Trophoblast cell (in vitro differentiated cells and primary cell): ENCODE measurements at regions not wholly inside any gene's neighbourhood (a gene's known extent, or its start where the extent isn't known, plus 50 kb on each side); places are given as distances from the start of the nearest gene placed in this dataset.

ENCODE experiments used
- DNase-seq, 2 donors: peaks; one replicate each; pipeline ENCODE4 v3.0.0-alpha.2; 2016
- H2AFZ ChIP-seq: 2 replicates; pipeline ENCODE4 v1.6.1; 2013; ENCODE audit warnings: low read length, moderate library complexity, mild to moderate bottlenecking; ENCODE audit not compliant: insufficient read depth, poor library complexity
- H2AK5ac ChIP-seq: 2 replicates; pipeline ENCODE4 v1.6.1; 2013; ENCODE audit warnings: mild to moderate bottlenecking, low read length
- H2BK120ac ChIP-seq: 2 replicates; pipeline ENCODE4 v1.6.1; 2013; ENCODE audit warnings: low read length, mild to moderate bottlenecking, moderate library complexity; ENCODE audit not compliant: insufficient read depth, poor library complexity
- H2BK12ac ChIP-seq: 2 replicates; pipeline ENCODE4 v1.6.1; 2013; ENCODE audit warnings: mild to moderate bottlenecking, low read length, moderate library complexity
- H2BK5ac ChIP-seq: 2 replicates; pipeline ENCODE4 v1.6.1; 2013; ENCODE audit warnings: low read length, low read depth, moderate library complexity, mild to moderate bottlenecking; ENCODE audit not compliant: poor library complexity
- H3K14ac ChIP-seq: 2 replicates; pipeline ENCODE4 v1.6.1; 2013; ENCODE audit warnings: mild to moderate bottlenecking, low read length
- H3K18ac ChIP-seq: 2 replicates; pipeline ENCODE4 v1.6.1; 2013; ENCODE audit warnings: mild to moderate bottlenecking, low read length
- H3K23ac ChIP-seq: 2 replicates; pipeline ENCODE4 v1.6.1; 2013; ENCODE audit warnings: low read length
- H3K27ac ChIP-seq: 2 replicates; pipeline ENCODE4 v1.5.1; 2013; ENCODE audit warnings: low read depth, mild to moderate bottlenecking, inconsistent platforms, low read length, moderate library complexity
- H3K27me3 ChIP-seq: 2 replicates; pipeline ENCODE4 v1.6.1; 2013; ENCODE audit warnings: inconsistent platforms, mild to moderate bottlenecking, low read length, moderate library complexity; ENCODE audit not compliant: insufficient read depth
- H3K36me3 ChIP-seq, 2 experiments: 1 replicate in 1 of 2; 2 replicates in 1 of 2; pipeline ENCODE4 v1.6.1; 2013; ENCODE audit warnings: low read length in 2 of 2, mild to moderate bottlenecking in 2 of 2, moderate library complexity in 1 of 2; ENCODE audit not compliant: insufficient read depth in 2 of 2, control insufficient read depth in 1 of 2
- H3K4ac ChIP-seq: 2 replicates; pipeline ENCODE4 v1.6.1; 2013; ENCODE audit warnings: low read depth, mild to moderate bottlenecking, low read length, moderate library complexity
- H3K4me1 ChIP-seq, 2 experiments: 1 replicate in 1 of 2; 2 replicates in 1 of 2; pipeline ENCODE4 v1.6.1; 2013; ENCODE audit warnings: low read length in 2 of 2, mild to moderate bottlenecking in 2 of 2, moderate library complexity in 1 of 2; ENCODE audit not compliant: insufficient read depth in 2 of 2, control insufficient read depth in 1 of 2
- H3K4me2 ChIP-seq: 2 replicates; pipeline ENCODE4 v1.6.1; 2013; ENCODE audit warnings: inconsistent platforms, mild to moderate bottlenecking, low read length, moderate library complexity
- H3K4me3 ChIP-seq: 2 replicates; pipeline ENCODE4 v1.5.1; 2013; ENCODE audit warnings: mild to moderate bottlenecking, low read depth, low read length, inconsistent platforms
- H3K79me1 ChIP-seq: one replicate; pipeline ENCODE4 v1.6.1; 2013; ENCODE audit warnings: low read length
- H3K79me2 ChIP-seq: 2 replicates; pipeline ENCODE4 v1.6.1; 2013; ENCODE audit warnings: low read length, mild to moderate bottlenecking; ENCODE audit not compliant: control insufficient read depth, insufficient read depth, poor library complexity
- H3K9ac ChIP-seq: 2 replicates; pipeline ENCODE4 v1.6.1; 2013; ENCODE audit warnings: mild to moderate bottlenecking, low read length
- H3K9me3 ChIP-seq: 2 replicates; pipeline ENCODE4 v1.6.1; 2013; ENCODE audit warnings: low read depth, mild to moderate bottlenecking, control low read depth, inconsistent platforms, low read length; ENCODE audit not compliant: insufficient read depth
- H4K12ac ChIP-seq: 2 replicates; pipeline ENCODE4 v1.6.1; 2013; ENCODE audit warnings: low read depth, mild to moderate bottlenecking, low read length, moderate library complexity
- H4K8ac ChIP-seq: 2 replicates; pipeline ENCODE4 v1.6.1; 2013; ENCODE audit warnings: low read depth, mild to moderate bottlenecking, low read length, moderate library complexity
- H4K91ac ChIP-seq: one replicate; pipeline ENCODE4 v1.6.1; 2013; ENCODE audit warnings: low read depth, mild to moderate bottlenecking, low read length, moderate library complexity
- WGBS: extraction: QIAGEN DNeasy Blood & Tissue Kit; methylation state at CpG from one replicate; pipeline ENCODE4 v1.1.7; 2013; ENCODE audit warnings: missing lambda C conversion rate; ENCODE audit not compliant: insufficient read length, insufficient coverage; ENCODE audit errors: extremely low coverage; 5-methylcytosine and 5-hydroxymethylcytosine counted together

DNA sequence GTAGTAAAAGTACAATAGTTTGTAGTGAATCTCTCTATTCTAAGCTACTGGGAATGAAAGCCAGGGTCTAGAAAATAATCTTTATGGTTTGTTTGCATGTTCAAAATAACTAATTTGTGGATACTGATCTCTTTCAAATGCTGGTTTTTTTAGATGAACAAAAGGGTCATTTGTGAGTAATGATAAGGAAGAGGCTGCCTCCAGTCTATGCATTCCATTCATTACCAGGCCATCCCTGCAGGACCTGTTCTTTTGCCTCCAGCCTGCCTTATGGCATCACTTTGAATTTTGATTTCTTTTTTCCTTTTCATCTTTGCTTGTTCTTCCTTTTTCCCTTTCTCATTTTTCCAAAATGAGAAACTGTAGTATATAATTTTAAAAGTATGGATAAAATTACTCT is 312.3 kb downstream of the CWC27 start:
- peak overlapping the region; percentile 97 for H2BK5ac ChIP-seq
- no peaks in the 10 kb centered on the region for H3K9me3 ChIP-seq
- no peak overlapping the region for H3K4ac ChIP-seq
- peak overlapping the region; percentile 99 for H4K91ac ChIP-seq
- peaks cover 5 to 12% of the 10 kb centered on the region in 2 experiments for H3K4me1 ChIP-seq
- H3K27ac ChIP-seq = peak overlapping the region; percentile 75
- H3K27me3 ChIP-seq = no peaks in the 10 kb centered on the region
- H2AK5ac ChIP-seq = no peak overlapping the region
- no peaks in the 10 kb centered on the region for H3K36me3 ChIP-seq
- H2BK120ac ChIP-seq = peak overlapping the region; percentile 99
- H3K79me1 ChIP-seq = peaks cover 47% of the 10 kb centered on the region
- no peak overlapping the region for H3K14ac ChIP-seq
- no peak overlapping the region for H3K23ac ChIP-seq
- no peak overlapping the region for H3K9ac ChIP-seq
- no peak overlapping the region for H3K18ac ChIP-seq
- H4K12ac ChIP-seq = no peak overlapping the region
- H4K8ac ChIP-seq = peak overlapping the region; percentile 57
- H3K4me2 ChIP-seq = no peak overlapping the region
- no peak overlapping the region for H2AFZ ChIP-seq
- peak overlapping the region; percentile 92 for H2BK12ac ChIP-seq
- DNase-seq = peak; percentile 44 to 67
- H3K4me3 ChIP-seq = no peak overlapping the region
- H3K79me2 ChIP-seq = peaks cover 1% of the 10 kb centered on the region

- no peak overlapping the region for H3K4me2 ChIP-seq
- H3K4me1 ChIP-seq = peaks cover 3% of the 10 kb centered on the region in 2 experiments
- H3K36me3 ChIP-seq = no peaks in the 10 kb centered on the region
- peak overlapping the region; percentile 10 for H4K8ac ChIP-seq
- H2AK5ac ChIP-seq = peak overlapping the region; percentile 36
- no peak overlapping the region for H3K23ac ChIP-seq
- H3K18ac ChIP-seq = peak overlapping the region; percentile 3
- DNase-seq = no peak
- H2BK120ac ChIP-seq = peak overlapping the region; percentile 48
- no peak overlapping the region for H3K27ac ChIP-seq
- H3K14ac ChIP-seq = peak overlapping the region; percentile 25
- peaks cover 1% of the 10 kb centered on the region for H3K79me2 ChIP-seq
- H3K4me3 ChIP-seq = no peak overlapping the region
- no peak overlapping the region for H4K12ac ChIP-seq
- H3K79me1 ChIP-seq = peaks cover 39% of the 10 kb centered on the region
- H2BK5ac ChIP-seq = peak overlapping the region; percentile 15
- no peaks in the 10 kb centered on the region for H3K27me3 ChIP-seq
- no peaks in the 10 kb centered on the region for H3K9me3 ChIP-seq
- H4K91ac ChIP-seq = peak overlapping the region; percentile 59
- no CpG with 5 or more reads among the region's 3 CpGs for WGBS
- peak overlapping the region; percentile 7 for H3K4ac ChIP-seq
- H2AFZ ChIP-seq = no peak overlapping the region
- H2BK12ac ChIP-seq = peak overlapping the region; percentile 27
- no peak overlapping the region for H3K9ac ChIP-seq
Measured at GRCh38 chr5:65084795-65085515, 316.2 kb downstream of the CWC27 start.

DNA sequence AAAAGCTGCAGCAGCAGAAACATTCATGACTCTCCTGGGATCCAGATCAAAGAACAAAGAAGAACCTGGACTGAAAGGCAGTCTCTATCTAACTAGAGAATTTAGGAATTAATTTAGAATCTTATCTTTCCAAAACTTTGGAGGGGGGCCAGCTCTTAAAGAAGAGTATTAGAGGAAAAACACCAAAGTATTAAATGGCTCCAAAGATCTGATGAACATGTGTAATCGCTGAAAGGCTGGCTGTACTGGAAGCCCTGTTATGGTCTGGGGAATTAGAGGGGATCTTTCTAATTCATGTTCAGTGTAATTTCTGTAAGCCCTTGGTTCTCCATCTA is 316.8 kb downstream of the CWC27 start:
- peak overlapping the region; percentile 75 for H3K4ac ChIP-seq
- no peak overlapping the region for H2AFZ ChIP-seq
- peak overlapping the region; percentile 6 for H2BK12ac ChIP-seq
- no peaks in the 10 kb centered on the region for H3K27me3 ChIP-seq
- H2BK120ac ChIP-seq = peak overlapping the region; percentile 96
- H3K14ac ChIP-seq = no peak overlapping the region
- no peak overlapping the region for H3K23ac ChIP-seq
- no peaks in the 10 kb centered on the region for H3K9me3 ChIP-seq
- H2AK5ac ChIP-seq = peak overlapping the region; percentile 85
- no CpG with 5 or more reads among the region's 1 CpG for WGBS
- no peak overlapping the region for H3K4me2 ChIP-seq
- peaks cover 39% of the 10 kb centered on the region for H3K79me1 ChIP-seq
- peak overlapping the region; percentile 87 for H3K27ac ChIP-seq
- H3K9ac ChIP-seq = no peak overlapping the region
- no peaks in the 10 kb centered on the region for H3K36me3 ChIP-seq
- H3K79me2 ChIP-seq = peaks cover 1% of the 10 kb centered on the region
- H3K4me1 ChIP-seq = peaks cover 3% of the 10 kb centered on the region in 2 experiments
- no peak overlapping the region for H3K4me3 ChIP-seq
- H2BK5ac ChIP-seq = peak overlapping the region; percentile 88
- H4K8ac ChIP-seq = no peak overlapping the region
- peak overlapping the region; percentile 84 for H4K91ac ChIP-seq
- H4K12ac ChIP-seq = no peak overlapping the region
- DNase-seq = no peak
- H3K18ac ChIP-seq = no peak overlapping the region

DNA sequence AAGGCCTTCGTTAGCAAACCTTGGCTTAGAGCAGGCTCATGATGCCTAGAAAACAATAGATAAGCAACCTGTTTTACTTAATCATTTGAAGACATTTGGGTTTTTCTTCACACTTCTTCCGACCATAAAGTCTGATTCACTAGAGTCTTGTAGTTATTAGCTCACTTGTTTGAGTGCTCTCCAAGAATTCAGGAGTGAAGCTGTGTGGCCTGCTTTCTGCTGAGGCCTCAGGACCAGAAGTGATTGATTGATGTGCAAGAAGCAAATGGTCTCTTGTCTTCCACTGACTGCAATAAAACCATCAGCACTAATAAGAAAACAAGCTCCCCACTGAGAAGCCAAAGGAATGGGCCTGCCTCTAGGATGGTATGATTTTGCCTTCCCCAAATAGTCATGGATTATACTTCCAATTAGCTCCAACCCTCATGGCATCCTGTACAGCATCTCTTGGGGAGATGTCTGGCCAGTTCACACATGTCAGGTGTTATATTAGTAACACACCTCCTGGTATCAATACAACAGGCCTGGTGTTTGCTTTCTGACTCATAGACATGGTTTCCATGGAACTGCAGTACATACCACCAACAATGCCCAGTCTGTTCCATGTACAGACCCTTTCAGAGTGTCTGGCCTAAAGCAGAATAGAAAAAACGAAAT is 317.6 kb downstream of the CWC27 start:
- Histone ChIP-seq H3K14ac (no peak overlapping the region), H3K27me3 (no peaks in the 10 kb centered on the region), H3K79me1 (peaks cover 35% of the 10 kb centered on the region), H2AFZ (no peak overlapping the region), H4K12ac (no peak overlapping the region), H3K9ac (no peak overlapping the region), H2BK5ac (no peak overlapping the region), H3K36me3 (no peaks in the 10 kb centered on the region), H3K23ac (no peak overlapping the region), H2AK5ac (no peak overlapping the region), H3K4me3 (no peak overlapping the region), H3K79me2 (no peaks in the 10 kb centered on the region), H3K18ac (no peak overlapping the region), H3K27ac (peak overlapping the region; percentile 87), H2BK12ac (peak overlapping the region; percentile 77), H3K4ac (no peak overlapping the region), H3K9me3 (no peaks in the 10 kb centered on the region), H3K4me1 (peaks cover 0 to 3% of the 10 kb centered on the region in 2 experiments), H2BK120ac (peak overlapping the region; percentile 36), H4K91ac (peak overlapping the region; percentile 15), H4K8ac (no peak overlapping the region), H3K4me2 (no peak overlapping the region)
- WGBS = no CpG with 5 or more reads among the region's 3 CpGs
- no peak for DNase-seq
